RWPE2 (cell line): ENCODE measurements at regions not wholly inside any gene's neighbourhood (a gene's known extent, or its start where the extent isn't known, plus 50 kb on each side); places are given as distances from the start of the nearest gene placed in this dataset.

Experiments
- ATAC-seq: fragments of 200-7000 bp; cut with Tn5 transposase; 3 replicates; pipeline ENCODE4 v1.9.1; 2021; ENCODE audit warnings: low read depth
- DNase-seq: peaks from one replicate; pipeline ENCODE4 v3.0.0-alpha.2; 2020; ENCODE audit warnings: low spot score
- H3K27ac ChIP-seq: fragments of 450-650 bp; 2 replicates; pipeline ENCODE4 v1.5.1; 2017; ENCODE audit warnings: mild to moderate bottlenecking; ENCODE audit not compliant: poor library complexity, severe bottlenecking
- H3K27me3 ChIP-seq: fragments of 250-450 bp; sonication (Bioruptor Pico); 2 replicates; pipeline ENCODE4 v1.5.1; 2021; ENCODE audit warnings: mild to moderate bottlenecking, moderate library complexity; ENCODE audit not compliant: insufficient read depth, poor library complexity, severe bottlenecking
- H3K36me3 ChIP-seq: fragments of 250-450 bp; sonication (Bioruptor Pico); 2 replicates; pipeline ENCODE4 v1.5.1; 2020; ENCODE audit warnings: low read depth, mild to moderate bottlenecking, moderate library complexity
- H3K4me1 ChIP-seq: fragments of 250-450 bp; sonication (Bioruptor Pico); 2 replicates; pipeline ENCODE4 v1.5.1; 2021; ENCODE audit warnings: mild to moderate bottlenecking, moderate library complexity; ENCODE audit not compliant: insufficient read depth, poor library complexity, severe bottlenecking
- H3K4me3 ChIP-seq: fragments of 250-450 bp; sonication (Bioruptor Pico); 2 replicates; pipeline ENCODE4 v1.5.1; 2021; ENCODE audit warnings: mild to moderate bottlenecking, moderate library complexity; ENCODE audit not compliant: severe bottlenecking
- H3K9me3 ChIP-seq: fragments of 250-450 bp; sonication (Bioruptor Pico); 2 replicates; pipeline ENCODE4 v1.5.1; 2021; ENCODE audit warnings: mild to moderate bottlenecking, moderate library complexity; ENCODE audit not compliant: severe bottlenecking
- CTCF ChIP-seq: fragments of 450-650 bp; IDR thresholded peaks from one replicate; pipeline ENCODE4 v1.5.1; 2017; ENCODE audit warnings: mild to moderate bottlenecking, moderate library complexity; ENCODE audit not compliant: poor library complexity, severe bottlenecking

GRCh38 chr2:217261452-217261851 lies 401.6 kb upstream of the TNP1 start:
- no peak for DNase-seq
- no peaks in the 10 kb centered on the region for H3K27me3 ChIP-seq
- no peak for ATAC-seq
- no peaks in the 10 kb centered on the region for H3K9me3 ChIP-seq
- H3K27ac ChIP-seq, result no peak overlapping the region
- H3K36me3 ChIP-seq, result no peaks in the 10 kb centered on the region
- H3K4me1 ChIP-seq, result no peaks in the 10 kb centered on the region
- H3K4me3 ChIP-seq, result no peak overlapping the region
- TF ChIP-seq CTCF, result no peak

GRCh38 chr2:217260441-217261115 lies 400.7 kb upstream of the TNP1 start:
- no peak for DNase-seq
- Histone ChIP-seq H3K36me3 (no peaks in the 10 kb centered on the region), H3K4me3 (no peak overlapping the region), H3K9me3 (no peaks in the 10 kb centered on the region), H3K27ac (no peak overlapping the region), H3K27me3 (no peaks in the 10 kb centered on the region), H3K4me1 (no peaks in the 10 kb centered on the region)
- no peak for ATAC-seq
- no peak for TF ChIP-seq CTCF

- TF ChIP-seq CTCF, result no peak
- H3K27me3 ChIP-seq, result no peaks in the 10 kb centered on the region
- no peak for ATAC-seq
Observed at GRCh38 chr2:217258170-217258569, 398.3 kb upstream of the TNP1 start.

GRCh38 chr2:217256251-217256650 lies 396.4 kb upstream of the TNP1 start:
- TF ChIP-seq CTCF, result no peak
- no peaks in the 10 kb centered on the region for H3K9me3 ChIP-seq
- ATAC-seq, result no peak
- H3K4me3 ChIP-seq, result no peak overlapping the region
- no peak for DNase-seq
- H3K27ac ChIP-seq, result no peak overlapping the region
- H3K36me3 ChIP-seq, result no peaks in the 10 kb centered on the region
- H3K4me1 ChIP-seq, result no peaks in the 10 kb centered on the region
- no peaks in the 10 kb centered on the region for H3K27me3 ChIP-seq

More at GRCh38 chr2:217258170-217258569, 398.3 kb upstream of the TNP1 start:
- no peak overlapping the region for H3K4me3 ChIP-seq
- H3K9me3 ChIP-seq, result no peaks in the 10 kb centered on the region
- no peak overlapping the region for H3K27ac ChIP-seq
- H3K36me3 ChIP-seq, result no peaks in the 10 kb centered on the region
- DNase-seq, result no peak
- no peaks in the 10 kb centered on the region for H3K4me1 ChIP-seq

- DNase-seq, result no peak
- TF ChIP-seq CTCF, result no peak
Observed at GRCh38 chr2:217254111-217254510, 394.2 kb upstream of the TNP1 start.

More at GRCh38 chr2:217254111-217254510, 394.2 kb upstream of the TNP1 start:
- H3K4me3 ChIP-seq, result no peak overlapping the region
- H3K9me3 ChIP-seq, result no peaks in the 10 kb centered on the region
- H3K27ac ChIP-seq, result no peak overlapping the region
- H3K27me3 ChIP-seq, result no peaks in the 10 kb centered on the region
- no peak for ATAC-seq
- no peaks in the 10 kb centered on the region for H3K36me3 ChIP-seq
- no peaks in the 10 kb centered on the region for H3K4me1 ChIP-seq
